DND-41 (cell line): ENCODE measurements at regions not wholly inside any gene's neighbourhood (a gene's known extent, or its start where the extent isn't known, plus 50 kb on each side); places are given as distances from the start of the nearest gene placed in this dataset.
"Not testable (repeated sequence)": the region's sequence is repeated elsewhere in the genome, so short reads cannot be mapped to it uniquely, and the experiment has no call there.

ENCODE experiments used
- ATAC-seq: fragments of 200-7000 bp; cut with Tn5 transposase; 3 replicates; pipeline ENCODE4 v1.9.1; 2021; ENCODE audit warnings: low read depth; ENCODE audit not compliant: insufficient read depth
- DNase-seq: peaks from one replicate; pipeline ENCODE4 v3.0.0-alpha.2; 2020
- H2AFZ ChIP-seq: 2 replicates; pipeline ENCODE4 v1.6.0; 2012; ENCODE audit warnings: low read depth, low read length
- H3K27ac ChIP-seq: 2 replicates; pipeline ENCODE4 v1.5.1; 2012; ENCODE audit warnings: low read length, inconsistent platforms
- H3K27me3 ChIP-seq: fragments of 200-600 bp; sonication (generic); 2 replicates; pipeline ENCODE4 v1.6.0; 2012; ENCODE audit warnings: low read length, mild to moderate bottlenecking, inconsistent platforms; ENCODE audit not compliant: insufficient read depth, poor library complexity
- H3K36me3 ChIP-seq: 2 replicates; pipeline ENCODE4 v1.5.1; 2012; ENCODE audit warnings: low read length, inconsistent platforms; ENCODE audit not compliant: insufficient read depth
- H3K4me1 ChIP-seq: 2 replicates; pipeline ENCODE4 v1.5.1; 2012; ENCODE audit warnings: mild to moderate bottlenecking, low read length; ENCODE audit not compliant: insufficient read depth
- H3K4me2 ChIP-seq: 2 replicates; pipeline ENCODE4 v1.6.0; 2012; ENCODE audit warnings: mild to moderate bottlenecking, moderate library complexity, low read length, inconsistent platforms; ENCODE audit not compliant: insufficient read depth
- H3K4me3 ChIP-seq, 2 experiments: fragments of 200-600 bp in 1 of 2; shearing (Covaris generic) in 1 of 2; 2 replicates each; pipeline ENCODE4 v1.5.1; 2012 to 2016; ENCODE audit warnings: inconsistent platforms in 2 of 2, low read length in 2 of 2, mild to moderate bottlenecking in 2 of 2, low read depth in 1 of 2, moderate library complexity in 1 of 2
- H3K79me2 ChIP-seq: 2 replicates; pipeline ENCODE4 v1.6.0; 2012; ENCODE audit warnings: low read length, inconsistent platforms; ENCODE audit not compliant: insufficient read depth
- H3K9ac ChIP-seq: 2 replicates; pipeline ENCODE4 v1.6.0; 2012; ENCODE audit warnings: low read depth, mild to moderate bottlenecking, inconsistent platforms, low read length, moderate library complexity
- H3K9me3 ChIP-seq: 2 replicates; pipeline ENCODE4 v1.5.1; 2012; ENCODE audit warnings: low read length, moderate library complexity, mild to moderate bottlenecking, inconsistent platforms; ENCODE audit not compliant: insufficient read depth, severe bottlenecking
- H4K20me1 ChIP-seq: 2 replicates; pipeline ENCODE4 v1.6.0; 2012; ENCODE audit warnings: low read length; ENCODE audit not compliant: insufficient read depth
- EZH2 ChIP-seq: IDR thresholded peaks from 3 replicates; pipeline ENCODE4 v1.6.1; 2012; ENCODE audit warnings: borderline replicate concordance, low read depth, mild to moderate bottlenecking, moderate library complexity, low read length, inconsistent platforms; ENCODE audit not compliant: severe bottlenecking
- TF ChIP-seq, protein P1 (sequence below): IDR thresholded peaks from 2 replicates; pipeline ENCODE4 v1.5.1; 2012; ENCODE audit warnings: borderline replicate concordance, low read length, moderate library complexity, mild to moderate bottlenecking; ENCODE audit not compliant: poor library complexity, severe bottlenecking; ENCODE audit errors: extremely low read depth

GRCh38 chr1:70720109-70720508, 309.0 kb downstream of the CTH start:
- H3K36me3 ChIP-seq: no peaks in the 10 kb centered on the region
- no peak for TF ChIP-seq EZH2
- TF ChIP-seq, protein P1, sequence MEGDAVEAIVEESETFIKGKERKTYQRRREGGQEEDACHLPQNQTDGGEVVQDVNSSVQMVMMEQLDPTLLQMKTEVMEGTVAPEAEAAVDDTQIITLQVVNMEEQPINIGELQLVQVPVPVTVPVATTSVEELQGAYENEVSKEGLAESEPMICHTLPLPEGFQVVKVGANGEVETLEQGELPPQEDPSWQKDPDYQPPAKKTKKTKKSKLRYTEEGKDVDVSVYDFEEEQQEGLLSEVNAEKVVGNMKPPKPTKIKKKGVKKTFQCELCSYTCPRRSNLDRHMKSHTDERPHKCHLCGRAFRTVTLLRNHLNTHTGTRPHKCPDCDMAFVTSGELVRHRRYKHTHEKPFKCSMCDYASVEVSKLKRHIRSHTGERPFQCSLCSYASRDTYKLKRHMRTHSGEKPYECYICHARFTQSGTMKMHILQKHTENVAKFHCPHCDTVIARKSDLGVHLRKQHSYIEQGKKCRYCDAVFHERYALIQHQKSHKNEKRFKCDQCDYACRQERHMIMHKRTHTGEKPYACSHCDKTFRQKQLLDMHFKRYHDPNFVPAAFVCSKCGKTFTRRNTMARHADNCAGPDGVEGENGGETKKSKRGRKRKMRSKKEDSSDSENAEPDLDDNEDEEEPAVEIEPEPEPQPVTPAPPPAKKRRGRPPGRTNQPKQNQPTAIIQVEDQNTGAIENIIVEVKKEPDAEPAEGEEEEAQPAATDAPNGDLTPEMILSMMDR: no peak
- no peaks in the 10 kb centered on the region for H3K4me1 ChIP-seq
- H3K4me2 ChIP-seq: no peak overlapping the region
- no peaks in the 10 kb centered on the region for H3K9me3 ChIP-seq
- H3K27me3 ChIP-seq: no peaks in the 10 kb centered on the region
- no peak for ATAC-seq
- no peak overlapping the region for H3K9ac ChIP-seq
- no peak overlapping the region for H2AFZ ChIP-seq
- H4K20me1 ChIP-seq: no peaks in the 10 kb centered on the region
- H3K79me2 ChIP-seq: no peaks in the 10 kb centered on the region
- H3K4me3 ChIP-seq: no peak overlapping the region
- no peak for DNase-seq
- no peak overlapping the region for H3K27ac ChIP-seq

DNA sequence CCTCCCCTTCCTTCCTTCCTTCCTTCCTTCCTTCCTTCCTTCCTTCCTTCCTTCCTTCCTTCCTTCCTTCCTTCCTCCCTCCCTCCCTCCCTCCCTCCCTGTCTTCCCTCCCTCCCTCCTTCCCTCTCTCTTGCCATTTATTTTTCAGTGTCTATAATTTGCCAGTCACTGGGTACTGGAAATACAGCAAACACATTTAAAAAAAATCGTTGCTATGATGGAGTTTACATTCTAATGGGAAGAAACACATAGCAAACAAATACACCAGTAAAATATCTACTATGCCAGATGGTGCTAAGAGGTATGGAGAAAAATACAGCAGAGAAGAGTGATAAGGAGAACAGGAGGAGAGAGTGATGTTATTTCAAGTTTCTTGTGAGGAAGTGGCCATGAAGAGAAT, 309.5 kb downstream of the CTH start:
- H3K36me3 ChIP-seq: no peaks in the 10 kb centered on the region
- H3K9me3 ChIP-seq: no peaks in the 10 kb centered on the region
- no peak overlapping the region for H3K27ac ChIP-seq
- H3K79me2 ChIP-seq: no peaks in the 10 kb centered on the region
- no peak for DNase-seq
- TF ChIP-seq, protein P1: no peak
- no peak for TF ChIP-seq EZH2
- no peak overlapping the region for H3K4me3 ChIP-seq
- no peaks in the 10 kb centered on the region for H3K27me3 ChIP-seq
- H4K20me1 ChIP-seq: no peaks in the 10 kb centered on the region
- H3K9ac ChIP-seq: no peak overlapping the region
- no peak overlapping the region for H2AFZ ChIP-seq
- H3K4me2 ChIP-seq: no peak overlapping the region
- ATAC-seq: no peak
- no peaks in the 10 kb centered on the region for H3K4me1 ChIP-seq

DNA sequence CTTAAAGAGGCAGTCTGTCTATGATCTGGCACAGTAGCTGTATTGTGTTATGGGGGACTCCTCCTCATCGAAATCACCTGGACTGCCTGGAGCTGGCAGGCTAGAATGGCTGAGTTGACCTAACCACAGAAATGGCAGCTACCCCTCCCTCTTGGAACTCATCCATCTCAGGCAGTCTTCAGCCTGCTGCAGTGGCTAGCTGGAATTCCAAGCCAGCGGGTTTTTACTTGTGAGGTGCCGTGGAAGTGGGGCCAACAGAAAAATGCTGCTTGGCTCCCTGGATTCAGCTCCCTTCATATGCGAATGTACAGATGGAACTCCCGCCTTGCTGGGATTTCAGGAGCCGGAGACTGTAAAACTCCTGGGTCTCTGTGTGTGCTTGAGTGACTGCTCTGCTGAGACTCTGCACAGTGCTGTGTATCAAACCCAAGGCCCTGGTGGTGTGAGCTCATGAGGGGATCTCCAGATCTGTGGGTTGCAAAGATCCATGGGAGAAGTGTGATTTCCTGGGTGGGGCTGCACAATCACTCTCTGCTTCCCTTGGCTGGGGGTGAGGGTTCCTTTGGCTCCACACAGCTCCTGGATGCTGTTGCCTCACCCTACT, 316.9 kb downstream of the CTH start:
- Histone ChIP-seq H2AFZ (no peak overlapping the region), H3K9me3 (peaks cover 5% of the 10 kb centered on the region), H4K20me1 (no peaks in the 10 kb centered on the region), H3K4me1 (no peaks in the 10 kb centered on the region), H3K9ac (no peak overlapping the region), H3K79me2 (no peaks in the 10 kb centered on the region), H3K4me2 (no peak overlapping the region), H3K4me3 (no peak overlapping the region), H3K27me3 (no peaks in the 10 kb centered on the region), H3K36me3 (no peaks in the 10 kb centered on the region), H3K27ac (no peak overlapping the region)
- TF ChIP-seq EZH2: no peak
- TF ChIP-seq, protein P1: no peak
- ATAC-seq (no peak), DNase-seq (no peak)

DNA sequence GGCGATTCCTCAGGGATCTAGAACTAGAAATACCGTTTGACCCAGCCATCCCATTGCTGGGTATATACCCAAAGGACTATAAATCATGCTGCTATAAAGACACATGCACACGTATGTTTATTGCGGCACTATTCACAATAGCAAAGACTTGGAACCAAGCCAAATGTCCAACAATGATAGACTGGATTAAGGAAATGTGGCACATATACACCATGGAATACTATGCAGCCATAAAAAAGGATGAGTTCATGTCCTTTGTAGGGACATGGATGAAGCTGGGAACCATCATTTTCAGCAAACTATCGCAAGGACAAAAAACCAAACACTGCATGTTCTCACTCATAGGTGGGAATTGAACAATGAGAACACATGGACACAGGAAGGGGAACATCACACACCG, 311.1 kb downstream of the PTGER3 start:
- H3K36me3 ChIP-seq, H3K4me3 ChIP-seq, H3K27ac ChIP-seq, H3K27me3 ChIP-seq, DNase-seq, H3K79me2 ChIP-seq, H3K9ac ChIP-seq, H3K4me2 ChIP-seq, H3K4me1 ChIP-seq, ATAC-seq, H2AFZ ChIP-seq, H3K9me3 ChIP-seq, H4K20me1 ChIP-seq: not testable (repeated sequence)
